HCT116 (cell line): ENCODE measurements at regions not wholly inside any gene's neighbourhood (a gene's known extent, or its start where the extent isn't known, plus 50 kb on each side); places are given as distances from the start of the nearest gene placed in this dataset.

ENCODE experiments used
- ATAC-seq: fragments of 200-7000 bp; cut with Tn5 transposase; 2 replicates; pipeline ENCODE4 v1.9.1; 2020; ENCODE audit warnings: mild to moderate bottlenecking, moderate library complexity
- BruUV-seq: library from RNA; stranded (reverse); fragments of 400-500 nt; replicated peaks from 2 replicates; lab custom pipeline; 2021; lab: Mats Ljungman, UMichigan
- CTCF ChIA-PET: fragments of 300-600 bp; sonication (Branson Sonifier 250); formaldehyde crosslinking; loops from one replicate; lab custom pipeline; 2021; ENCODE audit warnings: antibody characterized with exemption; lab: Charles Lee
- POLR2A ChIA-PET: fragments of 300-600, 350-600 bp; sonication (Branson Sonifier 250); formaldehyde crosslinking; loops from one replicate; lab custom pipeline; 2021; ENCODE audit warnings: antibody characterized with exemption; lab: Charles Lee
- RAD21 ChIA-PET, 2 experiments: fragments of 300-600 bp; sonication (Branson Sonifier 250); formaldehyde crosslinking; loops; one replicate each; lab custom pipeline; 2023; ENCODE audit warnings: low total read pairs in 2 of 2; ENCODE audit not compliant: uncharacterized antibody in 2 of 2, unreplicated experiment in 2 of 2, low non-redundant PET in 1 of 2; lab: Charles Lee
- DNase-seq: peaks from one replicate; pipeline ENCODE4 v3.0.0-alpha.2; 2010; ENCODE audit warnings: low read depth, low spot score
- H2AFZ ChIP-seq: fragments of 200-600 bp; shearing (Covaris generic), sonication (generic); 2 replicates; pipeline ENCODE4 v1.6.1; 2017; ENCODE audit warnings: low read depth, mixed run types, mixed read lengths, antibody characterized with exemption, low read length; ENCODE audit not compliant: poor library complexity, severe bottlenecking
- H3K27ac ChIP-seq: 2 replicates; pipeline ENCODE4 v1.5.1; 2012; ENCODE audit warnings: low read depth, low read length
- H3K27me3 ChIP-seq: fragments of 200-600 bp; sonication (generic); 2 replicates; pipeline ENCODE4 v1.6.1; 2016; ENCODE audit warnings: mixed run types, low read length, mixed read lengths; ENCODE audit not compliant: insufficient read depth
- H3K36me3 ChIP-seq, 2 experiments: fragments of 200-500 bp in 1 of 2; fragments of 200-600 bp in 1 of 2; sonication (Bioruptor generic) in 1 of 2; sonication (generic) in 1 of 2; 2 replicates each; pipeline versions ENCODE4 v1.5.1 to v1.6.1; 2014 to 2016; ENCODE audit warnings: low read length in 2 of 2, inconsistent platforms in 1 of 2, mixed read lengths in 1 of 2, mixed run types in 1 of 2; ENCODE audit not compliant: insufficient read depth in 2 of 2, control insufficient read depth in 1 of 2
- H3K4me1 ChIP-seq, 2 experiments: fragments of 200-600 bp in 1 of 2; sonication (generic) in 1 of 2; 2 replicates each; pipeline versions ENCODE4 v1.5.1 to v1.6.1; 2012 to 2017; ENCODE audit warnings: low read length in 2 of 2, inconsistent platforms in 1 of 2, mild to moderate bottlenecking in 1 of 2, mixed read lengths in 1 of 2, mixed run types in 1 of 2, moderate library complexity in 1 of 2; ENCODE audit not compliant: insufficient read depth in 2 of 2, control insufficient read depth in 1 of 2
- H3K4me2 ChIP-seq: fragments of 200-600 bp; sonication (generic); 2 replicates; pipeline ENCODE4 v1.6.1; 2017; ENCODE audit warnings: mixed run types, low read length, mixed read lengths
- H3K4me3 ChIP-seq, 2 experiments: fragments of 200-600 bp in 1 of 2; sonication (generic) in 1 of 2; replicated peaks in 1 of 2; 2 replicates each; pipeline ENCODE4 v1.5.1; 2011 to 2016; ENCODE audit warnings: low read length in 2 of 2, control low read depth in 1 of 2, low read depth in 1 of 2, mild to moderate bottlenecking in 1 of 2, mixed read lengths in 1 of 2, mixed run types in 1 of 2
- H3K79me2 ChIP-seq: fragments of 200-600 bp; sonication (generic); 2 replicates; pipeline ENCODE4 v1.6.1; 2017; ENCODE audit warnings: mild to moderate bottlenecking, mixed run types, low read length, moderate library complexity, mixed read lengths; ENCODE audit not compliant: insufficient read depth
- H3K9ac ChIP-seq: fragments of 200-600 bp; sonication (generic); 2 replicates; pipeline ENCODE4 v1.6.1; 2016; ENCODE audit warnings: low read length, mixed read lengths
- H3K9me2 ChIP-seq: fragments of 200-600 bp; sonication (generic), shearing (Covaris generic); 2 replicates; pipeline ENCODE4 v1.6.1; 2017; ENCODE audit warnings: mixed run types, mild to moderate bottlenecking, moderate library complexity; ENCODE audit not compliant: insufficient read depth
- H3K9me3 ChIP-seq, 2 experiments: fragments of 200-500 bp in 1 of 2; fragments of 200-600 bp in 1 of 2; sonication (Bioruptor generic) in 1 of 2; sonication (generic) in 1 of 2; 2 replicates each; pipeline ENCODE4 v1.6.1; 2014 to 2017; ENCODE audit warnings: low read length in 2 of 2, mixed read lengths in 2 of 2, inconsistent platforms in 1 of 2, low read depth in 1 of 2, mild to moderate bottlenecking in 1 of 2, mixed run types in 1 of 2, moderate library complexity in 1 of 2; ENCODE audit not compliant: control insufficient read depth in 1 of 2, insufficient read depth in 1 of 2
- H4K20me1 ChIP-seq: fragments of 200-600 bp; sonication (generic), shearing (Covaris generic); 2 replicates; pipeline ENCODE4 v1.6.1; 2017; ENCODE audit warnings: mixed run types, mild to moderate bottlenecking, moderate library complexity; ENCODE audit not compliant: insufficient read depth
- YY1 ChIP-seq: IDR thresholded peaks from 2 replicates; pipeline ENCODE4 v1.6.1; 2011; ENCODE audit warnings: low read length, low read depth, moderate library complexity, mild to moderate bottlenecking; ENCODE audit not compliant: insufficient replicate concordance; ENCODE audit errors: extremely low read depth
- ZBTB33 ChIP-seq: IDR thresholded peaks from 2 replicates; pipeline ENCODE4 v1.6.1; 2011; ENCODE audit warnings: mild to moderate bottlenecking, low read length, moderate library complexity; ENCODE audit not compliant: insufficient replicate concordance; ENCODE audit errors: extremely low read depth
- ZFX ChIP-seq: fragments of 450-650 bp; IDR thresholded peaks from 2 replicates; pipeline ENCODE4 v1.6.1; 2017
- intact Hi-C: fragments of 100-400 bp; cut with micrococcal nuclease; formaldehyde crosslinking; loops from 2 replicates; pipeline ENCODE4 v1.10.0; 2022
- TF ChIP-seq, protein P1 (sequence below), 3 experiments: fragments of 200-600 bp in 1 of 3; sonication (generic) in 1 of 3; IDR thresholded peaks in 2 of 3; conservative IDR thresholded peaks in 1 of 3; 2 replicates each; pipeline ENCODE4 v1.5.1; 2012 to 2017; ENCODE audit warnings: low read depth in 2 of 3, low read length in 2 of 3, antibody characterized with exemption in 1 of 3, borderline replicate concordance in 1 of 3, control low read depth in 1 of 3, mild to moderate bottlenecking in 1 of 3, mixed read lengths in 1 of 3, mixed run types in 1 of 3, moderate library complexity in 1 of 3; ENCODE audit not compliant: insufficient read depth in 1 of 3
- TF ChIP-seq, protein P2 (sequence below): IDR thresholded peaks from 2 replicates; pipeline ENCODE4 v1.6.1; 2012

DNA sequence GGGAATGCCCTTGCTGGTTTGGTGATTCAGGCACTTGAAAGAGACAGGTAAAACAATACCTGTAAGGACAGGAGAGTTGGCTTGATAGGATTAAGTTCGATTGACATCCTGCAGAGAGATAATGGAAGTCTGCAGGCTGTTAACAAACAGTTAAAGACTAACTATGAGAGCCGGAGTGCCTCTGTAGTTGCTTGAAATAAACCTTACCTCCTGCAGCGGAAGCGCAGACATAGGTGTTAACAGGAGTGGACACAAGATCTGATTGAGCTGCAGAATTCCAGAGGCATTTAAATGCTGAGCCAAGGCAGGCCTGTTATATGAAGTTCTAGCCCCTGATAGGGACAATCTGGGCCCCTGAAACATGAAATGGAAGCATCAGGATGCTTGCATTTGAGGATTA is 416.7 kb upstream of the MAOA start:
- no peak overlapping the region for H3K27ac ChIP-seq
- H3K4me2 ChIP-seq: no peak overlapping the region
- no TSS peak for BruUV-seq
- H3K79me2 ChIP-seq: no peaks in the 10 kb centered on the region
- no peaks in the 10 kb centered on the region for H3K4me1 ChIP-seq
- TF ChIP-seq ZFX (no peak), ZBTB33 (no peak), YY1 (no peak)
- TF ChIP-seq, protein P1, sequence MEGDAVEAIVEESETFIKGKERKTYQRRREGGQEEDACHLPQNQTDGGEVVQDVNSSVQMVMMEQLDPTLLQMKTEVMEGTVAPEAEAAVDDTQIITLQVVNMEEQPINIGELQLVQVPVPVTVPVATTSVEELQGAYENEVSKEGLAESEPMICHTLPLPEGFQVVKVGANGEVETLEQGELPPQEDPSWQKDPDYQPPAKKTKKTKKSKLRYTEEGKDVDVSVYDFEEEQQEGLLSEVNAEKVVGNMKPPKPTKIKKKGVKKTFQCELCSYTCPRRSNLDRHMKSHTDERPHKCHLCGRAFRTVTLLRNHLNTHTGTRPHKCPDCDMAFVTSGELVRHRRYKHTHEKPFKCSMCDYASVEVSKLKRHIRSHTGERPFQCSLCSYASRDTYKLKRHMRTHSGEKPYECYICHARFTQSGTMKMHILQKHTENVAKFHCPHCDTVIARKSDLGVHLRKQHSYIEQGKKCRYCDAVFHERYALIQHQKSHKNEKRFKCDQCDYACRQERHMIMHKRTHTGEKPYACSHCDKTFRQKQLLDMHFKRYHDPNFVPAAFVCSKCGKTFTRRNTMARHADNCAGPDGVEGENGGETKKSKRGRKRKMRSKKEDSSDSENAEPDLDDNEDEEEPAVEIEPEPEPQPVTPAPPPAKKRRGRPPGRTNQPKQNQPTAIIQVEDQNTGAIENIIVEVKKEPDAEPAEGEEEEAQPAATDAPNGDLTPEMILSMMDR (IDR thresholded peaks at IDR 0.05 in 2 of 3, conservative IDR thresholded peaks at IDR 0.05 in 1 of 3; ENCODE audit: borderline replicate concordance in 1 of 3, insufficient read depth in 1 of 3, low read depth in 2 of 3, low read length in 2 of 3): no peak
- TF ChIP-seq, protein P2, sequence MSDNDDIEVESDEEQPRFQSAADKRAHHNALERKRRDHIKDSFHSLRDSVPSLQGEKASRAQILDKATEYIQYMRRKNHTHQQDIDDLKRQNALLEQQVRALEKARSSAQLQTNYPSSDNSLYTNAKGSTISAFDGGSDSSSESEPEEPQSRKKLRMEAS: no peak
- TF ChIP-seq, all 23 proteins: peak for 0
- POLR2A ChIA-PET: no interaction called here
- no peak for DNase-seq
- no peak overlapping the region for H3K9ac ChIP-seq
- H3K9me2 ChIP-seq: no peaks in the 10 kb centered on the region
- H4K20me1 ChIP-seq: no peaks in the 10 kb centered on the region
- H3K36me3 ChIP-seq: no peaks in the 10 kb centered on the region
- H3K27me3 ChIP-seq: no peaks in the 10 kb centered on the region
- CTCF ChIA-PET: no interaction called here
- no peaks in the 10 kb centered on the region for H3K9me3 ChIP-seq
- H2AFZ ChIP-seq: no peak overlapping the region
- RAD21 ChIA-PET: no interaction called here
- no peak overlapping the region for H3K4me3 ChIP-seq
- no peak for ATAC-seq
- intact Hi-C loops: no loop called here
